Psoas muscle (tissue), 7 donors: ENCODE measurements at regions not wholly inside any gene's neighbourhood (a gene's known extent, or its start where the extent isn't known, plus 50 kb on each side); places are given as distances from the start of the nearest gene placed in this dataset.

Source experiments
- ATAC-seq, 4 donors: fragments of 200-7000 bp; cut with Tn5 transposase; one replicate each; pipeline ENCODE4 v1.9.1; 2020; ENCODE audit warnings: moderate library complexity in 3 of 4, mild to moderate bottlenecking in 2 of 4
- DNase-seq, 2 donors: peaks; one replicate each; pipeline ENCODE4 v3.0.0-alpha.2; 2020
- H3K27ac ChIP-seq: fragments of 200-600 bp; one replicate; pipeline ENCODE4 v1.8.0; 2022
- H3K27me3 ChIP-seq, 3 donors: fragments of 200-600 bp in 1 of 3; one replicate each; pipeline versions ENCODE4 v1.6.1 to v1.8.0; 2013 to 2022; ENCODE audit warnings: low read length in 2 of 3, mild to moderate bottlenecking in 2 of 3, moderate library complexity in 1 of 3; ENCODE audit not compliant: insufficient read depth in 3 of 3
- H3K36me3 ChIP-seq, 2 donors: fragments of 200-600 bp in 1 of 2; one replicate each; pipeline versions ENCODE4 v1.6.1 to v1.8.0; 2013 to 2022; ENCODE audit warnings: low read depth in 1 of 2, mild to moderate bottlenecking in 1 of 2, moderate library complexity in 1 of 2; ENCODE audit not compliant: insufficient read depth in 1 of 2
- H3K4me1 ChIP-seq: fragments of 200-600 bp; one replicate; pipeline ENCODE4 v1.8.0; 2022
- H3K4me3 ChIP-seq: fragments of 200-600 bp; one replicate; pipeline ENCODE4 v1.8.0; 2022; ENCODE audit warnings: mild to moderate bottlenecking
- H3K9me3 ChIP-seq: fragments of 200-600 bp; one replicate; pipeline ENCODE4 v1.8.0; 2022
- WGBS, 3 donors: extraction: QIAGEN DNeasy Blood & Tissue Kit; methylation state at CpG; one replicate each; pipeline versions ENCODE4 v1.1.6 to v1.1.7; 2013; 5-methylcytosine and 5-hydroxymethylcytosine counted together
- intact Hi-C, 2 donors: fragments of 100-400 bp; cut with DNase I; formaldehyde crosslinking; loops; one replicate each; pipeline versions ENCODE4 v1.11.0 to v1.14.2; 2022
- TF ChIP-seq, protein P1 (sequence below): fragments of 200-600 bp; IDR thresholded peaks from one replicate; pipeline ENCODE4 v1.8.0; 2022; ENCODE audit warnings: antibody characterized with exemption
- donor health status: healthy with polysubstance abuse.
- donor health status: DM: no; HTN: no; CAD: no; lungs with moderate emphysema.
- donor health status: Bipolar disorder and iron deficiency.
- donor health status: healthy.
- donor health status: DM: yes; HTN: yes; CAD: no.
- donor health status: DM: no; HTN: no; CAD: no.
- donor health status: DM: yes; HTN: yes; CAD: no.

DNA sequence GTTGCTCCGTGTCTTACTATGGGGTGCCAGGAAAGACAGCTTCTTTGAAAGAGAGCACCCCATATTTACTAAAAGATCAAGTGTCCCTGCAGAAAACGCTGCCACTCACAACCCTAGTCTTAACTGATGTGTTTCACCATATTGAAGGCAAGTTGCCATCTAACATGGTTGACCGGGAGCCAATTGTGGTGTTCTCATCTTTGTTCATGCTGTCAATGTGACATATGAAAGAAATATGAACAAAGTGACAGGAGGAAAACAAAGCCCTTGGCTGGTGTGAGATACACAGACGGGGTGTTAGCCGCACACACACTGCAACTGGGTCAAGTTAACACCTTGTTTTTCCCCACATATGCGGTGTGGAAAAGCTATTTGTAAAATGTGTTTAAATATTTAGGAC is 122.3 kb upstream of the NEBL start:
- TF ChIP-seq, protein P1, sequence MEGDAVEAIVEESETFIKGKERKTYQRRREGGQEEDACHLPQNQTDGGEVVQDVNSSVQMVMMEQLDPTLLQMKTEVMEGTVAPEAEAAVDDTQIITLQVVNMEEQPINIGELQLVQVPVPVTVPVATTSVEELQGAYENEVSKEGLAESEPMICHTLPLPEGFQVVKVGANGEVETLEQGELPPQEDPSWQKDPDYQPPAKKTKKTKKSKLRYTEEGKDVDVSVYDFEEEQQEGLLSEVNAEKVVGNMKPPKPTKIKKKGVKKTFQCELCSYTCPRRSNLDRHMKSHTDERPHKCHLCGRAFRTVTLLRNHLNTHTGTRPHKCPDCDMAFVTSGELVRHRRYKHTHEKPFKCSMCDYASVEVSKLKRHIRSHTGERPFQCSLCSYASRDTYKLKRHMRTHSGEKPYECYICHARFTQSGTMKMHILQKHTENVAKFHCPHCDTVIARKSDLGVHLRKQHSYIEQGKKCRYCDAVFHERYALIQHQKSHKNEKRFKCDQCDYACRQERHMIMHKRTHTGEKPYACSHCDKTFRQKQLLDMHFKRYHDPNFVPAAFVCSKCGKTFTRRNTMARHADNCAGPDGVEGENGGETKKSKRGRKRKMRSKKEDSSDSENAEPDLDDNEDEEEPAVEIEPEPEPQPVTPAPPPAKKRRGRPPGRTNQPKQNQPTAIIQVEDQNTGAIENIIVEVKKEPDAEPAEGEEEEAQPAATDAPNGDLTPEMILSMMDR, result no peak
- Histone ChIP-seq H3K27me3 (no peaks in the 10 kb centered on the region), H3K4me3 (no peak overlapping the region), H3K36me3 (no peaks in the 10 kb centered on the region), H3K4me1 (no peaks in the 10 kb centered on the region), H3K9me3 (no peaks in the 10 kb centered on the region), H3K27ac (no peak overlapping the region)
- intact Hi-C loops, result no loop called here
- WGBS, 3 donors, result 83 to 88% (median 87%) methylated on average over 6 of the region's 6 CpGs
- ATAC-seq (no peak), DNase-seq (no peak)

GRCh38 chr10:21015851-21016250 is 118.7 kb upstream of the NEBL start:
- no peak overlapping the region for H3K4me3 ChIP-seq
- H3K27ac ChIP-seq, result no peak overlapping the region
- TF ChIP-seq, protein P1, result no peak
- DNase-seq (no peak), ATAC-seq (no peak)
- H3K9me3 ChIP-seq, result no peaks in the 10 kb centered on the region
- H3K4me1 ChIP-seq, result no peaks in the 10 kb centered on the region
- no peaks in the 10 kb centered on the region for H3K27me3 ChIP-seq
- no peaks in the 10 kb centered on the region for H3K36me3 ChIP-seq
- intact Hi-C loops, result no loop called here
- 62 to 68% (median 66%) methylated on average over 4 of the region's 4 CpGs for WGBS, 3 donors

GRCh38 chr10:21014141-21014540 is 117.0 kb upstream of the NEBL start:
- no peaks in the 10 kb centered on the region for H3K4me1 ChIP-seq
- no peaks in the 10 kb centered on the region for H3K9me3 ChIP-seq
- H3K27ac ChIP-seq, result no peak overlapping the region
- intact Hi-C loops, result no loop called here
- no peak for DNase-seq
- no peaks in the 10 kb centered on the region for H3K36me3 ChIP-seq
- no peak for ATAC-seq
- 49 to 64% (median 60%) methylated on average over 3 of the region's 3 CpGs for WGBS, 3 donors
- no peaks in the 10 kb centered on the region for H3K27me3 ChIP-seq
- H3K4me3 ChIP-seq, result no peak overlapping the region
- TF ChIP-seq, protein P1, result no peak

GRCh38 chr10:21011433-21012018 is 114.4 kb upstream of the NEBL start:
- no peak for DNase-seq
- H3K4me3 ChIP-seq, result no peak overlapping the region
- 64 to 81% (median 66%) methylated on average over 4 of the region's 4 CpGs for WGBS, 3 donors
- no peak for ATAC-seq
- H3K9me3 ChIP-seq, result no peaks in the 10 kb centered on the region
- no peaks in the 10 kb centered on the region for H3K36me3 ChIP-seq
- intact Hi-C loops, result no loop called here
- no peaks in the 10 kb centered on the region for H3K4me1 ChIP-seq
- H3K27me3 ChIP-seq, result no peaks in the 10 kb centered on the region
- H3K27ac ChIP-seq, result no peak overlapping the region
- TF ChIP-seq, protein P1, result no peak

DNA sequence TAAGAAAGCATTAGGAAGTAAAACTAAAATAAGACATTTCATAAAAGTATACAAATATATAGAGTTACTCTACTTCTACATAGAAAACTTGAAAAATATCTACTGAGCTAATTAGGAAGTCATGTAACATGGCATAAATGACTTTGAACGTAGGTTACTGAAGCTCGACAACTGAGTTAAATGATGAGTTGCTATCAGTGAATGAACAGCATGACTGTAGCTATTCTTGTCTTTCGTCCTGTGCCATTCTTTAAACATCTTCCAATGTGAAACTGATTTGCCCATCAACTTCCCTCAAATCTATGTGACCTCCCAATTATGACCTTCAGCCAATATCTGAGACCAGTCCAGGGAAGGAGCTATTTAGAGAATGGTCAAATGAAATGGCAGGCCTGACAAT is 113.5 kb upstream of the NEBL start:
- intact Hi-C loops, result no loop called here
- Histone ChIP-seq H3K4me3 (no peak overlapping the region), H3K4me1 (no peaks in the 10 kb centered on the region), H3K27ac (no peak overlapping the region), H3K27me3 (no peaks in the 10 kb centered on the region), H3K36me3 (no peaks in the 10 kb centered on the region), H3K9me3 (no peaks in the 10 kb centered on the region)
- DNase-seq, result no peak
- ATAC-seq, result no peak
- 87 to 93% (median 91%) methylated on average over 3 of the region's 3 CpGs for WGBS, 3 donors
- TF ChIP-seq, protein P1, result no peak
